ENCODE measurements at regions not wholly inside any gene's neighbourhood (a gene's known extent, or its start where the extent isn't known, plus 50 kb on each side); places are given as distances from the start of the nearest gene placed in this dataset.

DNA sequence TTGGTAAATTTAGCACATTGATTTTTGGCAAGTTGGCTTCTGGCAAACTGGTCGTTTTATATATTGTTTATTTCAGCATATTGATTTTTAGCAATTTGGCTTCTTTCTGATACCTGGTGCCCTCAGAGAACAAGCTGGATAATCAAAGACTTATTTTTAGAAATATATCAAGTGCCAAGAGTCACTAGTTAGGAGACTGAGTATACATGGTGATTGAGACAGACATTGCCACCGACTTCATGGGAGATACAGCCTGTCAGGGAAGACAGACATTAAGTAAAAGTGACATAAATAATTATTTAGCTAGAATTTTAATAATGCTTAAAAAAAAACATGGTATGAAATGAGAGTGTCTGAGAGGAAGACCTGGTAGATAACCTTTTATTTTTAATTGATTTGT is 242.3 kb upstream of the MTNR1B start:
- TF ChIP-seq, protein P1, sequence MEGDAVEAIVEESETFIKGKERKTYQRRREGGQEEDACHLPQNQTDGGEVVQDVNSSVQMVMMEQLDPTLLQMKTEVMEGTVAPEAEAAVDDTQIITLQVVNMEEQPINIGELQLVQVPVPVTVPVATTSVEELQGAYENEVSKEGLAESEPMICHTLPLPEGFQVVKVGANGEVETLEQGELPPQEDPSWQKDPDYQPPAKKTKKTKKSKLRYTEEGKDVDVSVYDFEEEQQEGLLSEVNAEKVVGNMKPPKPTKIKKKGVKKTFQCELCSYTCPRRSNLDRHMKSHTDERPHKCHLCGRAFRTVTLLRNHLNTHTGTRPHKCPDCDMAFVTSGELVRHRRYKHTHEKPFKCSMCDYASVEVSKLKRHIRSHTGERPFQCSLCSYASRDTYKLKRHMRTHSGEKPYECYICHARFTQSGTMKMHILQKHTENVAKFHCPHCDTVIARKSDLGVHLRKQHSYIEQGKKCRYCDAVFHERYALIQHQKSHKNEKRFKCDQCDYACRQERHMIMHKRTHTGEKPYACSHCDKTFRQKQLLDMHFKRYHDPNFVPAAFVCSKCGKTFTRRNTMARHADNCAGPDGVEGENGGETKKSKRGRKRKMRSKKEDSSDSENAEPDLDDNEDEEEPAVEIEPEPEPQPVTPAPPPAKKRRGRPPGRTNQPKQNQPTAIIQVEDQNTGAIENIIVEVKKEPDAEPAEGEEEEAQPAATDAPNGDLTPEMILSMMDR (IDR thresholded peaks at IDR 0.05) = no peak
- TF ChIP-seq EZH2 (IDR thresholded peaks at IDR 0.05) (no peak), EZH2phosphoT487 (IDR thresholded peaks at IDR 0.05) (no peak)
